ENCODE measurements at regions not wholly inside any gene's neighbourhood (a gene's known extent, or its start where the extent isn't known, plus 50 kb on each side); places are given as distances from the start of the nearest gene placed in this dataset.

- DNase-seq (ENCODE audit: low spot score): no peak
Observed at GRCh38 chr4:141783770-141784169, 147.4 kb downstream of the IL15 start.

DNA sequence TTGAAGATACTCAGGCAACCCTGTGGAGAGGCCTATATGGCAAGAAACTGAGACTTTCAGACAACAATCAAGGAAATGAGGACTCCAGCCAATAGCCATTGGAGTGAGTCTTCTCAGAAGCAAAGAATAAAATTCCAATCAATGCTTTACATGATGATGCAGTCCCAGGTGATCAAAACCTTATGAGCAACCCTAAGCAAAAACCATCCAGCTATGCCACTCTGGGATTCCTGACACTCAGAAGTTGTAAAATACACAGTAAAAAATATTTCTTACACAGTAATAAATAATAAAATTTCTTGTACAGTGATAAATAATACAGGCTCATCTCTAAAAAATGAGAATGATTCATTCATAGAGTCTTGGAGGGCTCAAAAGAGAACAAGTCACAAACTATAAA is 150.6 kb downstream of the IL15 start:
- no peak for DNase-seq (ENCODE audit: low spot score)

DNA sequence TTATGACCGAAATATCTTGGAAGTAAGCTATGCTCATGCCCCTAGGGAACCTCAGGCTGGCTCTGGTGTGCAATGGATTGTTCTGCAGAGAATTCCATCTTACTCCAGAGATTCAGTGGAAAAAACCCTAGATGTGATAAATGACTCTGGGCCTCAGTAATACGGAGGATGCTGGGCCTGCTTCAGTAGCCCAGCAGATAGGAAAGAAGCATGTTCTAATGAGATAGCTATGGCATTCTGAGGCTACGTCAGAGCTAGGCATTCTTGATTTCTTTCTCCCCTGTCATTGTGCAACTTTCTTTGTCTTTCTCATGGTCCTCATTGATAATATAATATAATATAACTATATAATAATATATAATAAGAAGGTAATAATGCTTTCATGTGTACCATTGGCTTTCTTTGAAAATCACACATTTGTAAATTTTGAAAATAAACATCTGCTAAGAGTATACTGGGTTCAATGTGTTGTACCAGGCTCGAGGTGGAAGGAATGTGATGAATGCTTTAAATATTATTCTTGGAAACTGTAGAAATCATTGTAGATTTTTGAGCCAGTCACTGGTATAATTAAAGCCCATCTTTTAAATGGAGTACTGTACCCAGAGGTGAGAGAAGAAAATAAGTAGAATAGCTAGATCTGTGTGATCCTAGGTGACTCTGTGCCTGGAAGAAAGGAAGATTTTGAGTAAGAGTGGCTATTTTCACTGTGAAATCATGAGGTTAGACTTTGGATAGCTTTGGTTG is 152.0 kb downstream of the IL15 start:
- DNase-seq (ENCODE audit: low spot score): no peak

DNA sequence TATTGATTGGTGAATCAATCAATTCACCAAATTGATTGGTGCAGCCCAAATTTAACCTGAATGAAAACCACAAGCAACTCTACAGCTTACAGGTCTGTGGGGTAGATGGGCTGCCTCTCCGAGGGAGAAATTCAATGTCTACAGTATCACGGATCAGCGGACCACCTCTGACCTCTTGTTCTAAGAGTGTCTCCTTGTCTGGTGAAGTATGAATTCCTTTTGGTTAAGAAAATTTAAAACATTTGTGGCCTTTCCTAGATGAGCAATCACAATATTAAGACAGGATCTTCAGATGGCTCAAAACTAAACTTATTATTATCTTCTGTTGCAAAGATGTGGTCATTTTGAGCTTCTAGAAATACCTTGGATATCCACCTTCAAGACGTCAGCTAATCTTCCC is 153.3 kb downstream of the IL15 start:
- no peak for DNase-seq (ENCODE audit: low spot score)

DNA sequence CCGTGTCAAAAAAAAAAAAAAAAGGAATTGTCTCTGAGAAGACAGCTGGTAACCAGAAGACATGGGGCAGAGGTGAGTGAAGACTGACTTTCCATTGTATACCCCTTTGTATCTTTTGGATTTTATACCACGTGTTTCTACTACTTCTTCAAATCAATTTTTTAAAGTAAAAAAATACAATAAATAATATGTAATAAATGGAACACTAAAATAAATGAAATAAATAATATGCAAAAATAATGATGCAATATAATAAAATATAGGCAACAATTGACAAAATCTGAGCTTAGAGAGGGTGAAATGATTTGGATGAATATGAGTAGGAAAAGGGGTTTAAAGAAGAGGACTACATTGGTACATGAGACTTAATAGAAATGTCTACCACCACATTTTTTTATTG is 155.8 kb downstream of the IL15 start:
- no peak for DNase-seq (ENCODE audit: low spot score)

DNA sequence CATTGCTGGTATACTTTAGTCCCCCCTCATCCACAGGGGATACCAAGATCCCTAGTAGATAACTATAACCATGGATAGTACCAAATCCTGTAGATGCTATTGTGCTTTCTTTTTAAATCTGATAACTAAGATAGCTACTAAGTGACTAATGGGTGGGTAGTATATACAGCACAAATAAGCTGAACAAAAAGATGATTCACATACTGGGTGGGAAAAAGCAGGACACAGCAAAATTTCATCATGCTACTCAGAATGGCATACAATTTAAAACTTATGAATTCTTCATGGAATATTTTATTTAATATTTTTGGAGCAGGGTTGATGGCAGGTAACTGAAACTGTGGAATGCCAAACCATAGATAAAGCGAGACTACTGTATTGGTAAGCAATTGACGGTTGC is 161.6 kb downstream of the IL15 start:
- no peak for DNase-seq (ENCODE audit: low spot score)

DNA sequence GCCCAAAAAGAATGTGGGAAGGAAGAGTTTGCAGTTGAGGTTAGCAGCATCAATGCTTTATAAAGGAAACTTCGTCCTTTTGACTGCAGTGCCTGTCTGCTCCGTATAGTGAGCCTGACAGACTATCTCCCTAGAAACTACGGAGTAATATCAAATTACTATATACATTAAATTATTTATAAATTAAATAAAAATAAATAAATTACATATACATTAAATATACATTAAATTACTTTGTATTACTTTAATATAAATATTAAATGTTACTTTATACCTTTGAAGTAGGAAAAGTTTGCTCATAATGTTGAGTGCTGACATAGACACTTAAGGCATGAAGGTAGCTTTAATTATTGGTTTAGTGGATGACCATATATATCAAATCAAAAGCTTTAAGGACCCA is 165.2 kb downstream of the IL15 start:
- no peak for DNase-seq (ENCODE audit: low spot score)

- peak; percentile 51 for DNase-seq (ENCODE audit: low spot score)
Observed at GRCh38 chr4:141802333-141802732, 165.9 kb downstream of the IL15 start.

GRCh38 chr4:141804836-141805235 is 168.5 kb downstream of the IL15 start:
- no peak for DNase-seq (ENCODE audit: low spot score)

GRCh38 chr4:141807103-141807891 is 170.9 kb downstream of the IL15 start:
- peak; percentile 58 for DNase-seq (ENCODE audit: low spot score)

DNA sequence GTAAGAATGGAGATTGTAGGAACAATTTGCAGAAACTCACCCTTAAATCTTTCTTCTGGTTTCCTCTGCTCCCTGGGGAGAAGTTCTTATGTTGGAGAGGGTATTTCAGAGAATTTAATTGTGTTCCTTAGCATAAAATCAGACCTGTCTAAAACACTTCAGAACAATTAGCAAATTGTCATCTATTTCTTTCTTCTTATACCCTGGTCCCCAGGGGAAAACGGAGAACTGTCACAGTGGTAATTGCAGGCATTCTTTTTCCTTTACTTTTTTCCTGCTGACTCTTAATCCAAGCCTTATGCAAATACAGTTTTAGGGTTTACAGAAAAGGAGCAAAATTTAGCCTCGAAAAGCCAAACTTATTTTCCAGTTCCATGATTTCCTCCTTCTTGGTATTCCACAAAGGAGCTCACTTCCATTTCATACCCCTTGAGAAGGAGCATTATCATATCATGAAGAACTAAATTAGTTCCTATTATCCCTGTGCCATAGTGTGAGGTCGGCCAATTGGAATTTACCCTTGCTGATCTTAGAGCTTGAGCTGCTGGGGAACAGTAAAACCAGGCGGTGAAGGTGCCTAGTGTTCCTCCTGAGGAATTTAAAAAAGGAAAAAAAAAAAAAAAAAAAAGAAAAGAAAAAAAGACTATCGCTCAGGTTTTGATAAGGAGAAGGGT is 173.8 kb downstream of the IL15 start:
- no peak for DNase-seq (ENCODE audit: low spot score)

- DNase-seq (ENCODE audit: low spot score): no peak
Observed at GRCh38 chr4:141810712-141811375, 174.5 kb downstream of the IL15 start.

DNA sequence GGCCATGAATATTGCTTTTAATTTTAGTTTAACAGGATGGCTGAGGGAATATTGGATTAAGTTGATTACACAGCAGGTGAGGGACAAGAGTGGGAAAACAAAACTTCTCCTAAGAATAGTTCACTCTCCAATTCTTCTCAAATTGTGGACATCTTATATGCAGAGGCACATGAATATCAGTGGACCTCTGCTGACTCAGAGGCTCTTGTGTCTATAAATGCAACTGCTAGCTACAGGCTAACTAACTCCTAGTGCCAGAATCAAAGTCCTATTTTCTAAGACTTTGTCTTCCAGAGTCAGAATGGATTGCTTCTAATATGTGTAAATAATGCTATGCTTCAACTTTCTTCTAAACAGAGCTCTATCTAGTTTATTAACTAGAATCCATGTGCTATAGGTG is 175.8 kb downstream of the IL15 start:
- no peak for DNase-seq (ENCODE audit: low spot score)

GRCh38 chr4:141814499-141814898 is 178.1 kb downstream of the IL15 start:
- DNase-seq (ENCODE audit: low spot score): no peak

GRCh38 chr4:141815646-141816045 is 179.3 kb downstream of the IL15 start:
- no peak for DNase-seq (ENCODE audit: low spot score)

- no peak for DNase-seq (ENCODE audit: low spot score)
Observed at GRCh38 chr4:141826260-141826659, 189.9 kb downstream of the IL15 start.

DNA sequence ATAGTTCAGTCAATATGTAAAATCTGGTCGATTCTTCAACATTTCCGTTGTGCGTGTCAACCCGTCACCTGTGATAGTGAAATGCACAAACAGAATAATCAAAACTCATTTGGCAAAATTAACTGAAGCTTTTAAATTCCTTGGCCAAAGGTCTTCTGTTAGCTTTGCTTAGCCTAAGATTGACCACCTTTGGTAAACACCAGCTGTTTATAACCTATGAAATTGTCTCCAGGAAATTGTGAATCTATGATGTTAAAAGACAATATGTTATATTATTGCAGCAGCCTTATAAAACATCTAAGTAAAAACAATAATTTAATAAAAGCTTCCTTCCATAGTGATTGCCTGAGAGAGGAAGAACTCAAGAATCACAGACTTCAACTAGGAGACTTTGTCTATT is 196.8 kb downstream of the IL15 start:
- no peak for DNase-seq (ENCODE audit: low spot score)

- no peak for DNase-seq (ENCODE audit: low spot score)
Observed at GRCh38 chr4:141840299-141840986, 204.1 kb downstream of the IL15 start.

DNA sequence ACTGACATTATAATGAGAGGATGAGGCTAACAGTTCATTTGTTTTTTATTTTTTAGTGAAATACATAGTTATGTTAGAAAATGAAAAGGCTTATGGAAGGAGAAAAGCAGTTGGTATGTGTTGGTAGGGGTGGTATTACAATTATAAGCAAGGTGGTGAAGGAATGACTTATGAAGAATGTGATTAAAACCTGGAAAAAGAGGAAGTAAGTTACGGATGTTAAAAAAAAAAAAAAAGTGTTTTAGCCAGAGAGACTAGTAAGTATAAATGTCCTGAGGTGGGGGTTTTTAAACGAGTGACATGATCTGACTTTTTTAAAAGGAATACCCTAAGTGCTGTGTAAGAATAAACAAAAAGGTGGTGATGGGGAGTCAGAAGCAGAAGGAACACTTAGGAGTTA is 206.8 kb downstream of the IL15 start:
- no peak for DNase-seq (ENCODE audit: low spot score)

DNA sequence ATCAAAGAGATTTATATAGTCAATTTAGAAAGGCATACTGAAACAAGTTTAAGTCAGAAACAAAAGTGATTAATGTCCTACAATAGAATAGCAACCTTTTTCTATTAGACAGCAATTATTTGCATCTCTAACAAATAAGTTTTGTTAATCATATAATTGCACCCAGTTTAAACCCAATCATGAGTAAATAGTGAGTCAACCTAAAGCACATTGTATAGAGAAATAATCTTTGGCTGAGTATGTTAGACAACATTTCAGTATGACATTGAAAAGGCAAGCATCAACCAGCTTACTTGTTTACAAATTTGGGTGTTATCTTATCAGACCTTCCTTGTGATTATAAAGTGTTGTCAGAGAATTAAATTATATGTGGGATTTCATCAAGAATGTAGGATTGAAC is 209.5 kb downstream of the IL15 start:
- no peak for DNase-seq (ENCODE audit: low spot score)

DNA sequence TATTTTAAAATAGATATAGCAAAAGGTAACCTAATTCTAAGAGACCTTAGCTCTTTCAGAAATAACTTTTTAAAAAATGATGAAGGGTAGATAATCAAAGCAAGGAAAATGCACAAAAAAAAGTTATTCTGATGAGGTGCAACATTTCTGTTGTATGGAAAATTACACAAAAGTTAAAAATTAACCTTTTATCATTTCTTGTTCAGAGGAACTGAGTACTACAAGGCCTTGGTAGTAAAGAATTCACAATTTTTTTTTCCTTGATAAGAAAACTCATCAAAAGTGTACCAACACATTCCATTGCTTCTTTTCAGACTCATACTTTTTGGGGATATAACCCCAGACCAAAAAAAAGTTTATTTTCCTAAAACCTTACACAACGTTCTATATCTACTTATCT is 213.0 kb downstream of the IL15 start:
- no peak for DNase-seq (ENCODE audit: low spot score)

GRCh38 chr4:141849778-141850177 is 213.4 kb downstream of the IL15 start:
- DNase-seq (ENCODE audit: low spot score): no peak
